Peyer's patch (tissue), 4 donors: ENCODE measurements at regions not wholly inside any gene's neighbourhood (a gene's known extent, or its start where the extent isn't known, plus 50 kb on each side); places are given as distances from the start of the nearest gene placed in this dataset.

ENCODE experiments used
- POLR2A ChIP-seq, 2 donors: fragments of 450-650 bp; IDR thresholded peaks; one replicate each; pipeline ENCODE4 v1.5.1; 2017; ENCODE audit warnings: antibody characterized with exemption in 2 of 2, mild to moderate bottlenecking in 2 of 2, moderate library complexity in 2 of 2
- TF ChIP-seq, protein P1 (sequence below), 6 experiments: fragments of 450-650 bp in 4 of 6; fragments of 200-600 bp in 2 of 6; sonication (generic) in 1 of 6; IDR thresholded peaks; one replicate each; pipeline ENCODE4 v1.5.1; 2017 to 2019; ENCODE audit warnings: antibody characterized with exemption in 6 of 6, mild to moderate bottlenecking in 3 of 6, moderate library complexity in 1 of 6

GRCh38 chrX:38940547-38940946, 139.3 kb downstream of the MID1IP1 start:
- TF ChIP-seq, protein P1, sequence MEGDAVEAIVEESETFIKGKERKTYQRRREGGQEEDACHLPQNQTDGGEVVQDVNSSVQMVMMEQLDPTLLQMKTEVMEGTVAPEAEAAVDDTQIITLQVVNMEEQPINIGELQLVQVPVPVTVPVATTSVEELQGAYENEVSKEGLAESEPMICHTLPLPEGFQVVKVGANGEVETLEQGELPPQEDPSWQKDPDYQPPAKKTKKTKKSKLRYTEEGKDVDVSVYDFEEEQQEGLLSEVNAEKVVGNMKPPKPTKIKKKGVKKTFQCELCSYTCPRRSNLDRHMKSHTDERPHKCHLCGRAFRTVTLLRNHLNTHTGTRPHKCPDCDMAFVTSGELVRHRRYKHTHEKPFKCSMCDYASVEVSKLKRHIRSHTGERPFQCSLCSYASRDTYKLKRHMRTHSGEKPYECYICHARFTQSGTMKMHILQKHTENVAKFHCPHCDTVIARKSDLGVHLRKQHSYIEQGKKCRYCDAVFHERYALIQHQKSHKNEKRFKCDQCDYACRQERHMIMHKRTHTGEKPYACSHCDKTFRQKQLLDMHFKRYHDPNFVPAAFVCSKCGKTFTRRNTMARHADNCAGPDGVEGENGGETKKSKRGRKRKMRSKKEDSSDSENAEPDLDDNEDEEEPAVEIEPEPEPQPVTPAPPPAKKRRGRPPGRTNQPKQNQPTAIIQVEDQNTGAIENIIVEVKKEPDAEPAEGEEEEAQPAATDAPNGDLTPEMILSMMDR (IDR thresholded peaks at IDR 0.05): no peak
- TF ChIP-seq POLR2A (IDR thresholded peaks at IDR 0.05): no peak
